ENCODE measurements at regions not wholly inside any gene's neighbourhood (a gene's known extent, or its start where the extent isn't known, plus 50 kb on each side); places are given as distances from the start of the nearest gene placed in this dataset.

DNA sequence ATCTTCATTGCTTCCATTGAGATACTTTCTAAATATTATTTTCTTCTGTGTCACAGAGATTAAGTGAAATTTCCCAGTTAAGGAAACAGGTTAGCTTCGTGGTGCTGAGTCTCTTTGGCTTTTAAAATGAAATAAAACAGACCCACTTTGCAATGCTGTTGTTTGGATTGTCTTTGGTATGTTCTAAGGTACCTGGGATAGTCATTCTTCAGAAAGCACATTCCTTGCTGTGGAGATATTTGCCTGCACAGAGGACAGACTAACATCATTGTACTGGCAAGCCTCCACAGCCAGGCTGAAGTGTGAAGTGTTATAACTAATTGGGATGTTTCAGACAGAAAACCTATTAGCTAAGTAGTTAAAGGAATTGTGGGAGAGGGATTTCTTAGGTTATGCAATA lies 148.8 kb upstream of the EPHA7 start:
- H3K4me2 ChIP-seq (ENCODE audit: low read depth, low read length) = no peak overlapping the region
- no peaks in the 10 kb centered on the region for H3K9me3 ChIP-seq (replicated peaks; ENCODE audit: insufficient read depth, low read length)
- H3K36me3 ChIP-seq (replicated peaks; ENCODE audit: insufficient read depth, low read length) = no peaks in the 10 kb centered on the region
- H3K9ac ChIP-seq (ENCODE audit: low read length) = no peak overlapping the region
- H3F3A ChIP-seq (ENCODE audit: insufficient read depth, low read length) = no peaks in the 10 kb centered on the region
- no peaks in the 10 kb centered on the region for H4K20me1 ChIP-seq (ENCODE audit: insufficient read depth, low read length)
- H2AFZ ChIP-seq (ENCODE audit: low read length) = no peak overlapping the region
- H3K27ac ChIP-seq (ENCODE audit: low read length) = no peak overlapping the region
- TF ChIP-seq, protein P1, sequence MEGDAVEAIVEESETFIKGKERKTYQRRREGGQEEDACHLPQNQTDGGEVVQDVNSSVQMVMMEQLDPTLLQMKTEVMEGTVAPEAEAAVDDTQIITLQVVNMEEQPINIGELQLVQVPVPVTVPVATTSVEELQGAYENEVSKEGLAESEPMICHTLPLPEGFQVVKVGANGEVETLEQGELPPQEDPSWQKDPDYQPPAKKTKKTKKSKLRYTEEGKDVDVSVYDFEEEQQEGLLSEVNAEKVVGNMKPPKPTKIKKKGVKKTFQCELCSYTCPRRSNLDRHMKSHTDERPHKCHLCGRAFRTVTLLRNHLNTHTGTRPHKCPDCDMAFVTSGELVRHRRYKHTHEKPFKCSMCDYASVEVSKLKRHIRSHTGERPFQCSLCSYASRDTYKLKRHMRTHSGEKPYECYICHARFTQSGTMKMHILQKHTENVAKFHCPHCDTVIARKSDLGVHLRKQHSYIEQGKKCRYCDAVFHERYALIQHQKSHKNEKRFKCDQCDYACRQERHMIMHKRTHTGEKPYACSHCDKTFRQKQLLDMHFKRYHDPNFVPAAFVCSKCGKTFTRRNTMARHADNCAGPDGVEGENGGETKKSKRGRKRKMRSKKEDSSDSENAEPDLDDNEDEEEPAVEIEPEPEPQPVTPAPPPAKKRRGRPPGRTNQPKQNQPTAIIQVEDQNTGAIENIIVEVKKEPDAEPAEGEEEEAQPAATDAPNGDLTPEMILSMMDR (IDR thresholded peaks at IDR 0.05; ENCODE audit: low read length) = no peak
- TF ChIP-seq EZH2 (optimal IDR thresholded peaks at IDR 0.05; ENCODE audit: low read depth, low read length) (no peak), EZH2phosphoT487 (IDR thresholded peaks at IDR 0.05; ENCODE audit: low read length) (no peak)
- H3K4me3 ChIP-seq (ENCODE audit: low read length) = no peak overlapping the region
- H3K4me1 ChIP-seq (ENCODE audit: low read length) = no peaks in the 10 kb centered on the region
- no peaks in the 10 kb centered on the region for H3K79me2 ChIP-seq (ENCODE audit: low read length)
- no peaks in the 10 kb centered on the region for H3K27me3 ChIP-seq (replicated peaks; ENCODE audit: insufficient read depth, low read length)
- no peaks in the 10 kb centered on the region for H3K9me2 ChIP-seq (replicated peaks; ENCODE audit: insufficient read depth, low read length)
- no peak for DNase-seq

DNA sequence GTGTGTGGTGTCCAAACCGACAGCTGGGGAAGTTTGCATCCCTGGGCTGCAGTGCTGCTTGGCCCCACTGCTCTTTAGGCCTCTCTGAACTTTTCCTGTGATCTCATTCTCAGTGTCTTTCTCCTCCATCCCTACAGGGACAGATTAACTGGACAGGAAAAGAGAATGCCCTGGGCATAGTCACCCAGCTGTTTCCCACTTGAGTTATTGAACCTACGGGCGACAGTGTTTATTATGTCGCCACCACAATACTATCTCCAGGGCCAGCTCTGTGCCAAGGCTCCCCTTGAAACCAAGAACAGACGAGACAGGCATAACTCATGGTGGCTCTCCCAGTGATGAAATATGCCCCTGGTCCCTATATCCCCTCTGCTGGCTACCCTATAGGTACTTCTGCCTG lies 147.8 kb upstream of the EPHA7 start:
- Histone ChIP-seq H3K9me3 (replicated peaks; ENCODE audit: insufficient read depth, low read length) (no peaks in the 10 kb centered on the region), H3F3A (ENCODE audit: insufficient read depth, low read length) (no peaks in the 10 kb centered on the region), H2AFZ (ENCODE audit: low read length) (no peak overlapping the region), H3K79me2 (ENCODE audit: low read length) (no peaks in the 10 kb centered on the region), H3K4me1 (ENCODE audit: low read length) (no peaks in the 10 kb centered on the region), H3K4me3 (ENCODE audit: low read length) (no peak overlapping the region), H3K36me3 (replicated peaks; ENCODE audit: insufficient read depth, low read length) (no peaks in the 10 kb centered on the region), H3K27me3 (replicated peaks; ENCODE audit: insufficient read depth, low read length) (no peaks in the 10 kb centered on the region), H3K9ac (ENCODE audit: low read length) (no peak overlapping the region), H3K9me2 (replicated peaks; ENCODE audit: insufficient read depth, low read length) (no peaks in the 10 kb centered on the region), H3K4me2 (ENCODE audit: low read depth, low read length) (no peak overlapping the region), H4K20me1 (ENCODE audit: insufficient read depth, low read length) (no peaks in the 10 kb centered on the region), H3K27ac (ENCODE audit: low read length) (no peak overlapping the region)
- DNase-seq = no peak
- TF ChIP-seq, protein P1 (IDR thresholded peaks at IDR 0.05; ENCODE audit: low read length) = no peak
- TF ChIP-seq EZH2phosphoT487 (IDR thresholded peaks at IDR 0.05; ENCODE audit: low read length) (no peak), EZH2 (optimal IDR thresholded peaks at IDR 0.05; ENCODE audit: low read depth, low read length) (no peak)

DNA sequence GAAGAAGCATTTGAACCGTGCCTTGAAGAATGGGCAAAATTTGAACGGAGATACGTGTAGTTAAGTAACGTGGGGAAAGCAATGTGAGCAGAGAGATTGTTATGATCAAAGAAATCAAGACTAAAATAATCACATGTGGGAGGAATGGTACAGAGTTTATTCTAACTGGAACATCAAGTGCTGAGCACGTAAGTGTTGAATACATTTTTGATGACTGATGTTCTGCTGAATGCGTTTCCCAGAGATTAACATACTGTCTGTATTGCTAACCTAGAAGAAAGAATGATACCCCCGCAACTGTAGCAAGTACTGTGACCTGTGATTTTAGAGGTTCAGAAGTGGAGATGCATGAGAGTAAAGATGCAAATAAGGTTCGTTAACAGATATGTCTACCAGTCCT lies 146.9 kb upstream of the EPHA7 start:
- Histone ChIP-seq H4K20me1 (ENCODE audit: insufficient read depth, low read length) (no peaks in the 10 kb centered on the region), H3K4me1 (ENCODE audit: low read length) (no peaks in the 10 kb centered on the region), H3K4me2 (ENCODE audit: low read depth, low read length) (no peak overlapping the region), H2AFZ (ENCODE audit: low read length) (no peak overlapping the region), H3K4me3 (ENCODE audit: low read length) (no peak overlapping the region), H3K9me2 (replicated peaks; ENCODE audit: insufficient read depth, low read length) (no peaks in the 10 kb centered on the region), H3K36me3 (replicated peaks; ENCODE audit: insufficient read depth, low read length) (no peaks in the 10 kb centered on the region), H3F3A (ENCODE audit: insufficient read depth, low read length) (no peaks in the 10 kb centered on the region), H3K79me2 (ENCODE audit: low read length) (no peaks in the 10 kb centered on the region), H3K27ac (ENCODE audit: low read length) (no peak overlapping the region), H3K9ac (ENCODE audit: low read length) (no peak overlapping the region), H3K27me3 (replicated peaks; ENCODE audit: insufficient read depth, low read length) (no peaks in the 10 kb centered on the region), H3K9me3 (replicated peaks; ENCODE audit: insufficient read depth, low read length) (no peaks in the 10 kb centered on the region)
- DNase-seq = no peak
- TF ChIP-seq EZH2 (optimal IDR thresholded peaks at IDR 0.05; ENCODE audit: low read depth, low read length) = no peak

DNA sequence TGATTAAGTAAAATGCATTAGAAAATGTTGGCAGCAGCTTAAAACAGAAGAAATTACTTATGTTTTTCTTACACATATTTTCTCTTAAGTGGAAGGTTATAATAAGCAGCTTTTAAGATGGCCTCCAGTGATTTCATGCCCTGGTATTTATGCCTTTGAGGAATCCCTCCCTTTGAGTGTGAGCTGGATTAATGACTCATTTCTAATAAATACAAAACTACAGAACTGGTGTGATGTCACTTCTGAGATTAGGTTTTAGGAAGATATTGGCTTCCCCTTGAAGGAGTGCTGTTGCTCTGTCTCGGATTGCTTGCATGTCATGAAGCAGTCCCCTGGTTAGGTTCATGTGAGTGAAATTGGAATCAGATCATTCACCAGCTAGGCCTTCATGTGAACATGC lies 143.2 kb upstream of the EPHA7 start:
- no peak overlapping the region for H3K4me3 ChIP-seq (ENCODE audit: low read length)
- no peaks in the 10 kb centered on the region for H4K20me1 ChIP-seq (ENCODE audit: insufficient read depth, low read length)
- H3K9ac ChIP-seq (ENCODE audit: low read length) = no peak overlapping the region
- H3K79me2 ChIP-seq (ENCODE audit: low read length) = no peaks in the 10 kb centered on the region
- H3F3A ChIP-seq (ENCODE audit: insufficient read depth, low read length) = no peaks in the 10 kb centered on the region
- TF ChIP-seq EZH2phosphoT487 (IDR thresholded peaks at IDR 0.05; ENCODE audit: low read length) (no peak), EZH2 (optimal IDR thresholded peaks at IDR 0.05; ENCODE audit: low read depth, low read length) (no peak)
- TF ChIP-seq, protein P1 (IDR thresholded peaks at IDR 0.05; ENCODE audit: low read length) = no peak
- H3K4me2 ChIP-seq (ENCODE audit: low read depth, low read length) = no peak overlapping the region
- H2AFZ ChIP-seq (ENCODE audit: low read length) = no peak overlapping the region
- H3K27me3 ChIP-seq (replicated peaks; ENCODE audit: insufficient read depth, low read length) = no peaks in the 10 kb centered on the region
- no peaks in the 10 kb centered on the region for H3K36me3 ChIP-seq (replicated peaks; ENCODE audit: insufficient read depth, low read length)
- DNase-seq = no peak
- H3K9me3 ChIP-seq (replicated peaks; ENCODE audit: insufficient read depth, low read length) = no peaks in the 10 kb centered on the region
- H3K27ac ChIP-seq (ENCODE audit: low read length) = no peak overlapping the region
- H3K9me2 ChIP-seq (replicated peaks; ENCODE audit: insufficient read depth, low read length) = no peaks in the 10 kb centered on the region
- H3K4me1 ChIP-seq (ENCODE audit: low read length) = no peaks in the 10 kb centered on the region

All from MM.1S (cell line).